GM21390 (cell line): ENCODE measurements at regions not wholly inside any gene's neighbourhood (a gene's known extent, or its start where the extent isn't known, plus 50 kb on each side); places are given as distances from the start of the nearest gene placed in this dataset.

ENCODE experiments used
- ATAC-seq: cut with Tn5 transposase; IDR thresholded peaks from one replicate; pipeline ENCODE4 v1.9.1; 2021; ENCODE audit not compliant: unreplicated experiment

DNA sequence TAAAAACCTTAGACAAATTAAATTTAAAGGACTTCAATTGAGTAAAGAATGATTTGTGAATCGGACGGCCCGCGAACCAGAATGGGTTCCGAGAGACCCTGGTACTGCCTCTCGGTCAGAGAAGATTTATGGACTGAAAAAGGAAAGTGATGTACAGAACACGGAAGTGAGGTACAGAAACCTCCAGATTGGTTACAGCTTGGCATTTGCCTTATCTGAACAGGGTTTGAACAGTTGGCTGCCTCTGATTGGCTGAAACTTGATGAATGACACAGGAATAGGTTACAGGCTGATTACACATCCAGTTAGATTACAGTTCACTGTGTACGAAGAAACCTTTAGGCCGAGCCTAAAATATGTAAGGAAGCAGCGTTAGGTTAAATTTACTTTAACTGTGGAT is 156.5 kb upstream of the EGFLAM start:
- ATAC-seq: no peak

DNA sequence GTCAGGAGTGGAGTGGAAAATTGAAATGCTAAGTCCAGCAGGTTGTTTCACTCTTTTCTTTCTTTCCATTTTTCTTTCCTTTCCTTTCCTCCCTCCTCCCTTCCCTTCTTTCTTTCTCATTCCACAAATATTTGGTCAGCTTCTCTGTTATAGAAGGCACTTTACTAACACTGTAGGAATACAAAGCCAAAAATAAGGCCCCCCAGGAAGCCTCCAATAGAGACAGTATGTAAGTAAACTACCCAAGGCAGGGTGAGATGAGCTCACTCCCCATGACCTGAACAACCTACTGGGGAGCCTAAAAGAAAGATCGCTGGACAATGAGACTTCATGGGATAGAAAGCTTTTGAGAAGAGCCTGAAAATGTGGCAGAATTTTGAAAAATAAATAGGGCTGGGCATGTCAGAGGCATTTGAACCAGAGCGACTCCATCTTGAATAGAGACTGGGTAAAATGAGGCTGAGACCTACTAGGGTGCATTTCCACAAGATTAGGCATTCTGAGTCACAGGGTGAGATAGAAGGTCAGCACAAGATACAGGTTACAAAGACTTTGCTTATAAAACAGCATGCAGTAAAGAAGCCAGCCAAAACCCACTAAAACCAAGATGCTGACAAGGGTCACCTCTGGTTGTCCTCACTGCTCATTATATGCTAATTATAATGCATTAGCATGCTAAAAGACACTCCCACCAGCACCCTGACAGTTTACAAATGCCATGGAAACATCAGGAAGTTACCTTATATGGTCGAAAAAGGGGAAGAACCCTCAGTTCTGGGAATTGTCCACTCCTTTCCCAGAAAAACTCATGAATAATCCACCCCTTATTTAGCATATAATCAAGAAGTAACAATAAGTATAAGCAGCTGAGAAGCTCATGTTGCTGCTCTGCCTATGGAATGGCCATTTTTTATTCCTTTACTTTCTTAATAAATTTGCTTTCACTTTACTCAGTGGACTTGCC is 158.9 kb upstream of the EGFLAM start:
- no peak for ATAC-seq

- no peak for ATAC-seq
These were observed 163.5 kb upstream of the EGFLAM start for GRCh38 chr5:38094889-38095288.

GRCh38 chr5:38093855-38094254 is 164.5 kb upstream of the EGFLAM start:
- no peak for ATAC-seq

GRCh38 chr5:38086777-38087176 is 171.6 kb upstream of the EGFLAM start:
- ATAC-seq: no peak

- no peak for ATAC-seq
These were observed 178.5 kb upstream of the EGFLAM start for GRCh38 chr5:38079620-38080402.

GRCh38 chr5:38078161-38078560 is 180.2 kb upstream of the EGFLAM start:
- ATAC-seq: no peak

- no peak for ATAC-seq
These were observed 180.7 kb upstream of the EGFLAM start for GRCh38 chr5:38077652-38078051.

GRCh38 chr5:38071831-38072694 is 186.3 kb upstream of the EGFLAM start:
- ATAC-seq: no peak

DNA sequence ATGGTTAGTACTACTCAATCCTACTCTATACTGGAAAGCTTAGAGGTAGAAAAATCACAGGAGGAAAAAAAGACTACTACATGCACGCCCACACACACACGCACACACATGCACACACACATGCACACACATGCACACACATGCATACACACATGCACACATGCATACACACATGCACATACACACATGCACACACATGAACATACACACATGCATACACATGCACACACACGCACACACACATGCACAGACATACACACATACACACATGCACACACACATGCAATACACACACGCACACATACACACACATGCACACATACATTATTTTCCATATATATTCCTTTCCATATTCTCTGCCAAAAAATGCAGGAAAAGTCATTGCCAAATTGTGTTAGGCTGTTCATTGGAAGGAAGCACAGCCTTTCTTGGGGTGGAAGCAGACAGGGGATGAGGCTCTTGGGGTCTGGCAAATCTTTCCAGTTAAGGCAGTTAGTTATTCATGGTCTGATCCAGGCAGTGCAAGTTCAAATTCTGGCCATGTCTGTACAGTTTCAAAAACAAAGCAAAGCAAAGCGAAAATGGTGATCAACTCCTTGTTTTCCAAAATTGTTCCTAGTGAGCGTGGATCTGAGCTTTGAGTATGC is 187.9 kb upstream of the EGFLAM start:
- ATAC-seq: no peak

- no peak for ATAC-seq
These were observed 189.0 kb upstream of the EGFLAM start for GRCh38 chr5:38069360-38069759.

GRCh38 chr5:38060354-38060753 is 198.0 kb upstream of the EGFLAM start:
- ATAC-seq: no peak

- ATAC-seq: no peak
These were observed 198.5 kb upstream of the EGFLAM start for GRCh38 chr5:38059876-38060275.

GRCh38 chr5:38051711-38052511 is 206.4 kb upstream of the EGFLAM start:
- ATAC-seq: no peak

DNA sequence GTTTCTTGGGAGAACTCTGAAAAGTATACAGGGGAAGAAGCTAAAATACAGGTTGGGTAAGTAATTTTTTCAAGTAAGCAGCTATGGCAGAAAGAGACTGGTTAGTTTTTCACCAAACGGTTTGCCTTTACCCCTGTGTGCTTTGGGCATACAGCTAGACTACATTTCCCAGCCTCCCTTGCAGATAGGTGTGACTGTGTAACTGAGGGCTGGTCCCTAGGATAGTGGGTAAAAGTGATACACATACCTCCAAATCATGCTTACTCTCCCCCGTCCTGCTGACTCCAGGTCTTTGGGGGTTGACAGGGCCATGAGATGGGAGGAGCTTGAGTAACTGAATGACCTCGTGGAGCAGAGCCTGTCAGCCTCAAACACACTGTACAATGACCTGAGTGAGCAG is 208.6 kb upstream of the GDNF start:
- ATAC-seq: no peak

GRCh38 chr5:38046103-38046502 is 206.3 kb upstream of the GDNF start:
- no peak for ATAC-seq

DNA sequence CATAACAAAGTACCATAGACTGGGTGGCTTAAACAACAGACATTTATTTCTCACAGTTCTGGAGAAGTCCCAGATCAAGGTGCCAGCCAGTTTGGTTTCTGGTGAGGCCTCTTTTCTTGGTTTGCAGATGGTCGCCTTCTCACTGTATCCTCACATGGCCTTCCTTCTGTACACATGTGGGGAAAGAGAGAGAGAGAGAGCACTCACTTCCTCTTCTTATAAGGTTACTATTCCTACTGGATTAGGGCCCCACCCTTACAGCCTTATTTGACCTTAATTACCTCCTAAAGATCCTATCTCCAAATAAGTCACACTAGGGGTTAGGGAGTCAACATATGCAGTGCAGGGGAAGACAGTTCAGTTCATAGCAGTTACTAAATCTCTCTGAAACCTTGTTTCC is 205.6 kb upstream of the GDNF start:
- ATAC-seq: no peak

GRCh38 chr5:38039826-38040225 is 200.0 kb upstream of the GDNF start:
- no peak for ATAC-seq

GRCh38 chr5:38039091-38039490 is 199.2 kb upstream of the GDNF start:
- ATAC-seq: no peak

DNA sequence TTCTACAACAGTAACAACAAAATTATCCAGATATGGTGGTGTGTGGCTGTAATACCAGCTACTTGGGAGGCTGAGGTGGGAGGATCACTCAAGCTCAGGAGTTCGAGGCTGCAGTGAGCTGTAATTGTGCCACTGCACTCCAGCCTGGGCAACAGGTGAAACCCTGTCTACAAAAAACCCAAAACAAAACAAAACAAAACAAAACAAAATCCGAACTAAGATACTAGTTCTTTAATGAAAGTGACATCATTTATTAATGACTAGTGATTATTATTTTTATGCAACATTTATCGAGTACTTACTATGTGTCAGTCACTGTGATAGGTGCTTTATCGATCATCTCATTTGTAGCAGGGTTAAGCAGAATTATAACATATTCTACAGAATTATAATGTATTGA is 196.9 kb upstream of the GDNF start:
- no peak for ATAC-seq
